ENCODE measurements at regions not wholly inside any gene's neighbourhood (a gene's known extent, or its start where the extent isn't known, plus 50 kb on each side); places are given as distances from the start of the nearest gene placed in this dataset.
A peak's percentile ranks its signal among the peaks of the same experiment; 100 is the strongest.

GRCh38 chr11:112760396-112761059 is 200.7 kb upstream of the NCAM1 start:
- no peak overlapping the region for H3K4me3 ChIP-seq
- no peaks in the 10 kb centered on the region for H3K4me1 ChIP-seq
- no peaks in the 10 kb centered on the region for H3K36me3 ChIP-seq
- no peaks in the 10 kb centered on the region for H3K9me3 ChIP-seq
- no peak for ATAC-seq
- TF ChIP-seq EP300 (IDR thresholded peaks at IDR 0.05) (no peak), CTCF (IDR thresholded peaks at IDR 0.05) (no peak), POLR2AphosphoS5 (IDR thresholded peaks at IDR 0.05) (no peak)
- H3K27ac ChIP-seq: no peak overlapping the region
- H3K27me3 ChIP-seq: no peaks in the 10 kb centered on the region
- 77 to 87% methylated on average over 6 of the region's 7 CpGs for WGBS, 2 donors (ENCODE audit: low coverage in 1 of 2)

GRCh38 chr11:112761911-112762706 is 199.1 kb upstream of the NCAM1 start:
- Histone ChIP-seq H3K4me3 (no peak overlapping the region), H3K4me1 (no peaks in the 10 kb centered on the region), H3K9me3 (no peaks in the 10 kb centered on the region), H3K27ac (no peak overlapping the region), H3K27me3 (no peaks in the 10 kb centered on the region), H3K36me3 (no peaks in the 10 kb centered on the region)
- 60 to 74% methylated on average over 3 of the region's 6 CpGs for WGBS, 2 donors (ENCODE audit: low coverage in 1 of 2)
- no peak for ATAC-seq
- TF ChIP-seq POLR2AphosphoS5 (IDR thresholded peaks at IDR 0.05) (no peak), EP300 (IDR thresholded peaks at IDR 0.05) (no peak), POLR2A (IDR thresholded peaks at IDR 0.05) (no peak), CTCF (IDR thresholded peaks at IDR 0.05) (no peak)

GRCh38 chr11:112762707-112763090 is 198.5 kb upstream of the NCAM1 start:
- no peak overlapping the region for H3K27ac ChIP-seq
- TF ChIP-seq EP300 (IDR thresholded peaks at IDR 0.05) (no peak), POLR2AphosphoS5 (IDR thresholded peaks at IDR 0.05) (no peak), POLR2A (IDR thresholded peaks at IDR 0.05) (no peak), CTCF (IDR thresholded peaks at IDR 0.05) (no peak)

GRCh38 chr11:112765337-112765736 is 195.9 kb upstream of the NCAM1 start:
- Histone ChIP-seq H3K4me1 (peaks cover 0 to 13% (median 0%) of the 10 kb centered on the region in 3 donors), H3K4me3 (no peak overlapping the region), H3K36me3 (no peaks in the 10 kb centered on the region), H3K27me3 (no peaks in the 10 kb centered on the region), H3K9me3 (no peaks in the 10 kb centered on the region), H3K27ac (no peak overlapping the region)
- ATAC-seq: no peak
- no peak for TF ChIP-seq EP300 (IDR thresholded peaks at IDR 0.05)
- TF ChIP-seq CTCF (IDR thresholded peaks at IDR 0.05): no peak
- no peak for TF ChIP-seq POLR2A (IDR thresholded peaks at IDR 0.05)
- no peak for TF ChIP-seq POLR2AphosphoS5 (IDR thresholded peaks at IDR 0.05)
- WGBS, 2 donors (ENCODE audit: low coverage in 1 of 2): 100% methylated on average over 4 of the region's 5 CpGs; no CpG with 5 or more reads in 1 of the 2 donors

More at GRCh38 chr11:112762707-112763090, 198.5 kb upstream of the NCAM1 start:
- Histone ChIP-seq H3K4me3 (no peak overlapping the region), H3K4me1 (no peaks in the 10 kb centered on the region), H3K27me3 (no peaks in the 10 kb centered on the region), H3K9me3 (no peaks in the 10 kb centered on the region), H3K36me3 (no peaks in the 10 kb centered on the region)
- 45 to 60% methylated on average over 1 to 3 of the region's 4 CpGs for WGBS, 2 donors (ENCODE audit: low coverage in 1 of 2)
- ATAC-seq: no peak

- Histone ChIP-seq H3K4me1 (peaks cover 0 to 14% (median 0%) of the 10 kb centered on the region in 3 donors), H3K36me3 (no peaks in the 10 kb centered on the region), H3K9me3 (no peaks in the 10 kb centered on the region), H3K27ac (peak overlapping the region in 1 of 4 donors; percentile 17), H3K27me3 (no peaks in the 10 kb centered on the region), H3K4me3 (no peak overlapping the region)
- WGBS, 2 donors (ENCODE audit: low coverage in 1 of 2): 80 to 100% methylated on average over 1 of the region's 5 CpGs
- TF ChIP-seq POLR2A (IDR thresholded peaks at IDR 0.05) (no peak), CTCF (IDR thresholded peaks at IDR 0.05) (no peak), POLR2AphosphoS5 (IDR thresholded peaks at IDR 0.05) (no peak), EP300 (IDR thresholded peaks at IDR 0.05) (no peak)
- no peak for ATAC-seq
These were observed 192.1 kb upstream of the NCAM1 start for GRCh38 chr11:112769170-112769569.
